Limb (tissue), 2 donors: ENCODE measurements at regions not wholly inside any gene's neighbourhood (a gene's known extent, or its start where the extent isn't known, plus 50 kb on each side); places are given as distances from the start of the nearest gene placed in this dataset.
"Not testable (repeated sequence)": the region's sequence is repeated elsewhere in the genome, so short reads cannot be mapped to it uniquely, and the experiment has no call there.

Experiments used
- DNase-seq, 2 donors: peaks; one replicate each; pipeline ENCODE4 v3.0.0-alpha.2; 2016; ENCODE audit errors: extremely low spot score in 2 of 2

DNA sequence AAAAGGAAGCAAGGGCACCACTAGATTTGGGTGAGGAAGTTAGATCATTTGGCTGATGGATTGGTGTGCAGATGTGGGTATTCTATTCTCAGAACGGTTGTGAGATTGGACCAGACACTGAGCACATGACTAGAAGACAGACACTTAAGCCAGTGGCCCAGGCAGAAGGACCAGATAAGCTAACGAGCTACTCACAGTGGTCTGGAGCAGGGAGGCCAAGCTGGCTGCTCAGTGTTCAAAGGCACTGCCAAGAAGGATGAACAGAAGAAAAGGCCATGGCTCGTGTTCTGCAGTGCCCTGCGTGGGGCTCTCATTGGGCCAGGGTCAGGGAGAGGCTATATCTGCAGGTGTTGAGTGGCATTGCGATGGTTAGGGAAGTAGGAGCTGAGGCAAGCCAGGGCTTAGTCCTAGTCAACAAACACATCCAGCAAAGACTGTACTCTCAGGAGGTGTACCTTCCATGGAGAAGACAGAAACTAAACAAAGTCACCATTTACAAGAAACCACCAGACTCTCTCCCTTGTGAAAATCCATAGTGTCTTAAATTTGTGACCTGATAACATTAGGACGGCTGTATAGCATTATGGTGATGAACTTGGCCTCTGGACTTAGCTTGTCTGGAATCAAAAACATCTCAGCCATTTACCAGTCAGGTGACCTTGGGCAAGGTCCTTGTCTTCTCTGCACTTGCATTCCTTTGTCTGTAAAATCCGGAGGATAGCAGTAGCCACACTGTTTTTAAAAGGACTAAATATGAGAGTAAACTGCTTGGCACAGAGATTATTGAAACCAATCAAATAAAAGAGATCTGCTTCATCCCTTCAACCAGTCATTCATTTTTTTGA lies 274.5 kb downstream of the SIPA1L2 start:
- DNase-seq, result no peak

GRCh38 chr1:232353001-232353400 lies 276.9 kb downstream of the SIPA1L2 start:
- DNase-seq, result no peak

- no peak for DNase-seq
Observed at GRCh38 chr1:232352366-232352765, 277.6 kb downstream of the SIPA1L2 start.

- no peak for DNase-seq
Observed at GRCh38 chr1:232351335-232351734, 278.6 kb downstream of the SIPA1L2 start.

DNA sequence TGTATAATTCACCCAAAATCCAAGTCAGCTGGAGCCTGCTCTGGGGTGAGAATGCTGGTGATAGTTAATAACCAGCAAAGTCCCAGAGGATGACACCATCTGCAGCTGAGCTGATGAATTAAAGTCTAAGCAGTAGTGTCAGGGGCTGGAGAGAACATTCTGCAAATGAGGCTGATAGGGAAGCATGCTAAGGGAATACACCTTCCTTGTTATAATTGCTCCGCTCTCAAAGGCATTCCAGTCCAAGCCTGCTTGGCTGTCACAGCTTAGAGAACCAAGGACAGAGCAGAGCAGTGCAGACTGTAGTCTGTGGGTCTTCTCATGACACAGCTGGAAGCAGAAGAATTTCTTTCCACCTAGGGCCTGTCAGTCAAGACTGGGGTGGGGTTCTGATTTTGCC lies 283.1 kb downstream of the SIPA1L2 start:
- no peak for DNase-seq

GRCh38 chr1:232344791-232345399 lies 285.0 kb downstream of the SIPA1L2 start:
- DNase-seq, result no peak

DNA sequence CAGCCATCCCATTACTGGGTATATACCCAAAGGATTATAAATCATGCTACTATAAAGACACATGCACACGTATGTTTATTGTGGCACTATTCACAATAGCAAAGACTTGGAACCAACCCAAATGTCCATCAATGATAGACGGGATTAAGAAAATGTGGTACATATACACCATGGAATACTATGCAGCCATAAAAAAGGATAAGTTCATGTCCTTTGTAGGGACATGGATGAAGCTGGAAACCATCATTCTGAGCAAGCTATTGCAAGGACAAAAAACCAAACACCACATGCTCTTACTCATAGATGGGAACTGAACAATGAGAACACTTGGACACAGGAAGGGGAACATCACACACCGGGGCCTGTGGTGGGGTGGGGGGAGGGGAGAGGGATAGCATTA lies 285.7 kb downstream of the SIPA1L2 start:
- DNase-seq, result not testable (repeated sequence)

- no peak for DNase-seq
Observed at GRCh38 chr1:232340446-232340845, 289.5 kb downstream of the SIPA1L2 start.

GRCh38 chr1:232339073-232339472 lies 290.9 kb downstream of the SIPA1L2 start:
- no peak for DNase-seq

- no peak for DNase-seq
Observed at GRCh38 chr1:232335741-232336293, 294.1 kb downstream of the SIPA1L2 start.

DNA sequence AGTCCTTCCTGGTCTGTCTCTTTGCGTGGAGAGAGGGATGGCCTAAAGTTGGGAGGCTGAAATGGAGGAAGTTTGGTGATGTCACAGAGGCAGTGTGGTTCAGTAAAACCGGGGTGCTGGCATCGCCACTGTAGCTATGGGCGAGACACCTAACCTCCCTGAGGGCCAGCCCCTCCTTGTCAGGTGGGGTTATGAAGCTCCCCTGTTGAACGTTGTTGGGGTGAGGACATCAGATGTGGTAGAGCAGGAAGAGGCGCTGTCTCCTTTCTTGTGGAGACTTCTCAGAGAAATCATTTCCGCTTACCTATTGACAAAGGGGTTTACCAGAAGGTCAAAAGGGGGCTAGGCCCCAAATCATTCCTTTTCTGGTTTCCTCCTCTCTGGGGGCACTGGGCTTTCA lies 294.7 kb downstream of the SIPA1L2 start:
- DNase-seq, result no peak

- no peak for DNase-seq
Observed at GRCh38 chr1:232334811-232335210, 295.1 kb downstream of the SIPA1L2 start.

DNA sequence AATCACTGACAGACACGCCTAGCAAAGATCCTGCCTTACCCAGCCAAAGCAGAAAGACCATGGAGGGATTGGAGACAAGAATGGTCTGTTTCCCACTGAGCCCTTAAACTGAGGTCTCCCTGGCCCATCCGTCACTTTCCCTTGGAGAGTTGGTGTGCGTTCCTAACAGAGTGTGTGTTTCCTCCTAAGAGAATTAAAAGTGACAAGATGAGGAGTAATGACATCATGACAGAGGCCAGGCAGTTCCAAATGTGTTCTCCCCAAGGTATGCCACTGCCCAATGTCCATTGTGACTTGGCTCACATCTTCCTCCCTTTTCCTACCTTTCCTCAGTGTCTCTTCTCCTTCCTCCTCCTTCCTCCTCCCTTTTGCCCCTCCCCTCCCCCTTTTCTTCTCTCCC lies 295.7 kb downstream of the SIPA1L2 start:
- no peak for DNase-seq

- no peak for DNase-seq
Observed at GRCh38 chr1:232333419-232333767, 296.5 kb downstream of the SIPA1L2 start.

DNA sequence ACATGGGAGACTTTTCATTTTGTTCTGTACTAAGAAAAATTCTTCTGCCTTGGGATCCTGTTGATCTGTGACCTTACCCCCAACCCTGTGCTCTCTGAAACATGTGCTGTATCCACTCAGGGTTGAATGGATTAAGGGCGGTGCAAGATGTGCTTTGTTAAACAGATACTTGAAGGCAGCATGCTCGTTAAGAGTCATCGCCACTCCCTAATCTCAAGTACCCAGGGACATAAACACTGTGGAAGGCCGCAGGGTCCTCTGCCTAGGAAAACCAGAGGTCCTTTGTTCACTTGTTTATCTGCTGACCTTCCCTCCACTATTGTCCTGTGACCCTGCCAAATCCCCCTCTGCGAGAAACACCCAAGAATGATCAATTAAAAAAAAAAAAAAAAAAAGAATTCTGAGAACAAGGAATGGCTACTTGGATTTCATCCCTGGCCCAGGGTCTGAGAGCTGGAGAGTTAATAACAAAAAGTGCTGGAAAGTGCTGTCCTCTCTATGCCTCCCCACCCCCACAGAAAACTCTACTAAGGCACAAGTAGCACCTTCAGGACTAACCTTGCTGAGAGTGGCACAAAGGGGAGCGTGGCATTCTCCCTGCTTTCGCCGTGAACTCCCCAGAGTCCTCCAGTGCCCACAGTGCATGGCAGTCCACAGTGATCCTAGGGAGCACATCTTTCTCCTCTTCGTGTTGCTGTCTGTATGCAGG lies 297.1 kb downstream of the SIPA1L2 start:
- not testable (repeated sequence) for DNase-seq

- DNase-seq, result no peak
Observed at GRCh38 chr1:232329103-232329813, 300.7 kb downstream of the SIPA1L2 start.

DNA sequence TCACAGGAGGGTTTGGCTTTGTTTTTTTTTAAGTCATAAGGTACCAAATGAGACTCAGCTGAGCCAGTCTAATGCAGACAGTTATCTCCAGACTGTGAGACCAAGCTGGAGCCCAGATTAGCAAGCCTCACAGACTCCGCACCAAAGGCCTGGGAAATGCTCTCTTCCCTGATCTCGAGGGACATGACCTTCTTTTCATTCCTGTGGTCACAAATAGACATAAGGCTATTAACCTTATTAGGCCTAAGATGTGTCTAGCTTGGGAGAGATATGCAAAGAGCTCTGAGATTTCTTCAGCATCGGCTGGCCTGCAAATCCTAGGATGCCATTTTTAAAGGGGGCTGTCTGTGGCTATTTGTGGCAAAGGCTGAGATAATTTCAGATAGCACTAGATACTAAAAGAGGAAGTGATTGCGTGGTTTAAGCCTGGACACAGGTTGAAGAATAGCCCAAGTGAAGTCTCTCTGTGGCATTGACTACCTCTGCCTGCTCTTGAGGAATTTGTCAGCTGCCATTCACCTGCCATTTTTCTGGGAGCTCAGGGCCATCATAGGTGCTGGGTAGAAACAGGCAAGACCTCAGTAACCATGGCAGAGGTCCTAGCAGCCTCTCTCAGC lies 301.3 kb downstream of the SIPA1L2 start:
- DNase-seq, result no peak

GRCh38 chr1:232327899-232328298 lies 302.0 kb downstream of the SIPA1L2 start:
- no peak for DNase-seq

DNA sequence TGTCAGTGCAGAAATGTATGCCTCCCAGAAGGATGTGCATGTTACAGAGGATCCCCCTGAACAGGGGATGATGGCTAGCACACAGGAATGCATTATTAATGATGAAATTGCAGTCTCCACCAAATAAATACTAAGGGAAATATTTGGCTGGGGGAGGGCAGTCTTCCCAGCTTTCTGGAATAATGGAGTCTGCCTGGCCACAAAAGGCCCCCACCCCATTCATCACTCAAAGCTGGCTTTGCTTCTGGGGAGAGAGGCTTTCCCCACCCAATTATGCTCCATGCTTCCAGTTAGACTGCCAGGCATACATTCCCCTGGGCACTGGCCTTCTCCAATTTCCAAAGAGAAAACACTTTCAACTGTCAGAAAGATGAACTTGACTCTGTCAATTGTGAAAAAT lies 302.7 kb downstream of the SIPA1L2 start:
- peak in 1 of 2 donors; percentile 44 for DNase-seq

- DNase-seq, result no peak
Observed at GRCh38 chr1:232322162-232322734, 307.7 kb downstream of the SIPA1L2 start.
